Stimulated activated CD8-positive, alpha-beta memory T cell treated with anti-CD3 and anti-CD28 coated beads, Interleukin-15, amount 100 ng/mL, for 4 hours (primary cell): ENCODE measurements at regions not wholly inside any gene's neighbourhood (a gene's known extent, or its start where the extent isn't known, plus 50 kb on each side); places are given as distances from the start of the nearest gene placed in this dataset.
"Not testable (repeated sequence)": the region's sequence is repeated elsewhere in the genome, so short reads cannot be mapped to it uniquely, and the experiment has no call there.

Experiments
- DNase-seq, 2 donors: peaks; one replicate each; pipeline ENCODE4 v3.0.0-alpha.2; 2020; ENCODE audit warnings: low read depth in 2 of 2

- DNase-seq = no peak
These were observed 123.5 kb downstream of the MAP3K7 start for GRCh38 chr6:90463359-90463758.

DNA sequence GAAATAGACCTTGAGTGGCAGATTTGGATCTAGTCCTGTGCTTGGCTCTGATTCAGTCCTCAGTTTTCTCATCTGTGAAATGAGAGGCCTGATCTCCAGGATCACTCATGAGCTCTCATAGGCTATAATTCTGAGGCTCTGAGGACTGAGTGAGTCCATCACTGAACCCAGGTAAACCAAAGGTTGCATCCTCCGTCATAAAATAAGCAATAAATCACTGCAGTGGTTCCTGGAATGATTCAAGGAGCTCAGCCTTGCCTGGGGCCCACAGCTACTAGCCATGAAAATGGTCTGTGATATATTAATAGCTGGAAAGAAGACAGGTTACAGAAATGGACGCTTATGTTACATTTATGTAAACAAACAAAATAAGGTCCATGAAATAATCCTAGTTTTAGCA, 124.8 kb downstream of the MAP3K7 start:
- DNase-seq = no peak

- DNase-seq = no peak
These were observed 125.5 kb downstream of the MAP3K7 start for GRCh38 chr6:90461383-90461782.

- DNase-seq = no peak
These were observed 126.8 kb downstream of the MAP3K7 start for GRCh38 chr6:90460051-90460450.

DNA sequence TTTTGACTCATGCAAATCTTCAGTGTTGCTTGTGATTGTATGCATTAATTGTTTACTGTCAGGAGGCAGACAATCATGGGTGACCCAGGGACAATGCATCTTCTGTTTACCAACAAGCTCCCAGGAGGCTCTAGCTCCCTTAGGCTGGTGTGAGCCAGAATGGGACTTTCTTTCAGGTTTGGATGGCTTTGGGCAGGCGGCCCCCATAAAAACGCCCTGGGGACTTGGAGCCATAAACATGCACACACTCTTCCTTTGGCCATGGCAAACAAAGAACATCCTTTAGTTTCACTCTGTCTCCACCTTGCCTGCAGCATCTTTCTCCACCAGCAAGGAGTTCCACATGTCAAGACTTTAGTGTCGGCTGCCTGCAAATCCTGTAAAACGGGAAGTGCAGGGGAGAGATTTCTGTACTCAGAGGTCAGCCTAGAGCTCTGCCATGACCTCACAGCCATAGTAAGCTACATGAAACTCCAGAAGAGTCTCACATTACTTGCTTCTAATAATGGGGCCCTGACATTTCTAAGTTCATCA, 127.6 kb downstream of the MAP3K7 start:
- DNase-seq = no peak

- DNase-seq = peak; percentile 43 to 83
These were observed 128.3 kb downstream of the MAP3K7 start for GRCh38 chr6:90458353-90459224.

DNA sequence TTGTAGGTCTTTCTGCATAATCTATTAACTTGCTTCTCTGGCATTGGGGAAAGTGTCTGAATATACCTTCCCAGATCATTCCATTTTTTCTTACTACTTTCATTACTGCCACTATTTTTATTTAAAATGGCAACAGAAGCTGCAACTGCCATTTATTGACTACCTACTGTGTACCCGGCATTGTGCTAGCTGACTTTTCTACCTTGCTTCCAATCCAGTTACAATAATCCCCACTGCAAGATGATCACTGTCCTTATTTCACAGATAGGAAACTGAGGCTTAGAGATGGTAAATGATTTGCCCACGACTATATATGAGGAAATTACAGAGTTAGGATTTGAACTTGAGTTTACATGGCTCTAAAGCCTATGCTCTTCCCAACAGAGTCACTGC, 129.0 kb downstream of the MAP3K7 start:
- DNase-seq = no peak

DNA sequence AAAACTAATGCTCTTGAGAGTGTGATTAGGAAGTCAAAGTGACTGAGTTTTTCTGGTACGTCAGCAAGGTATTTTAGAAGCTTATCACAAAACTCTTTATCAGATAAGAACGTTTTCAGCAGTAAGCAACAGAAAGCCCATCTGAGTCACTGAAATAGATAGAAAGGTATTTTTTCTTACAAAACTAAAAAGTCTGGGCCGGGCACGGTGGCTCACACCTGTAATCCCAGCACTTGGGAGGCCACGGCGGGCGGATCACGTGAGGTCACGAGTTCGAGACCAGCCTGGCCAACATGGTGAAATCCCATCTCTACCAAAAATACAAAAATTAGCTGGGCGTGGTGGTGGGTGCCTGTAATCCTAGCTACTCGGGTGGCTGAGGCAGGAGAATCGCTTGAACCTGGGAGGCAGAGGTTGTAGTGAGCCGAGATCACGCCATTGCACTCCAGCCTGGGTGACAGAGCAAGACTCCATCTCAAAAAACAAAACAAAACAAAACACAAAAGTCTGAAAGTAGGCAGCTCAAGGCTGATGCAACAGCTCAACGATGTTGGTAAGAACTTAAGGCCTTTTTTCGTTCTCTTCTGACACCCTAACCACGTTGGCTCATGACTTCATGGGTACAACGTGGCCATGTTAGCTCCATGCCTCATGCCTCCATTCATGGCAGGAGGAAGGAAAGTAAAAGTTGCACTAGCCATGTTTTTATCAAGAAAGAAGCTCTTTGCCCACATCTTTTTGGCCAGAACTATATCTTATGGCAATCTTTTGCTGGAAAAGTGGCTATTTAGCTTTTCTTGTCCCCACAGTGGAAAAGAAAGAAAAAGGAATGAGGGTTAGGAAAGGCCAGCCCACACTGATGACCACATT, 129.6 kb downstream of the MAP3K7 start:
- not testable (repeated sequence) for DNase-seq

GRCh38 chr6:90456001-90456400, 130.9 kb downstream of the MAP3K7 start:
- DNase-seq = no peak

- no peak for DNase-seq
These were observed 131.9 kb downstream of the MAP3K7 start for GRCh38 chr6:90454836-90455427.

GRCh38 chr6:90450268-90450953, 136.5 kb downstream of the MAP3K7 start:
- DNase-seq = no peak

GRCh38 chr6:90449311-90449710, 137.6 kb downstream of the MAP3K7 start:
- DNase-seq = no peak

GRCh38 chr6:90448836-90449235, 138.0 kb downstream of the MAP3K7 start:
- DNase-seq = no peak

GRCh38 chr6:90446164-90446563, 140.7 kb downstream of the MAP3K7 start:
- DNase-seq = no peak

DNA sequence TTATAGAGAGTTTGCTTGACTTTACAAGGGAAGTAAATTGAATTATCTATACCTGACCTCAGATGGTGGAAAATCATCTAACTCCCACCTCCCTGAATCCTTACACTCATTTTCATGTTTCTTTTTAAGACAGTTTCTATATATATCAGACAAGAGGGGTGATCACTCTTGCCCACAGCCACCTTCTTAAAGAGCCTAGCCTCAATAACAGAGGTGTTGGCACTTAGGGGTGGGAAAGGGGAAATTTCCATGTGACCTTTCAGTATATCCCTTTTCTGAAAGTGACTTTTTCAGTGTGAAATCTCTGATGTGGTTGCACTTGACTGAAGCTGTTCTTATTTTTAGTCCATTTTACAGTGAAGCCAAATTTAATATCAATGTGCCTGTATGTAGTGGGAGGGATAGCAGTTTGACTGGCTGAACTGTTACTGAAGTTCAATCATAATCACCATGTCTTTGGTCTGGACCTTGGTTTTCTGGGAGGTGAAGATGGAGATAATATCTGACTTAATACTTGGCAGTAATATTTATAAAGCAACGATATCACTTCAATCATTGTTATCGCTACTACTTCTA, 141.3 kb downstream of the MAP3K7 start:
- no peak for DNase-seq

DNA sequence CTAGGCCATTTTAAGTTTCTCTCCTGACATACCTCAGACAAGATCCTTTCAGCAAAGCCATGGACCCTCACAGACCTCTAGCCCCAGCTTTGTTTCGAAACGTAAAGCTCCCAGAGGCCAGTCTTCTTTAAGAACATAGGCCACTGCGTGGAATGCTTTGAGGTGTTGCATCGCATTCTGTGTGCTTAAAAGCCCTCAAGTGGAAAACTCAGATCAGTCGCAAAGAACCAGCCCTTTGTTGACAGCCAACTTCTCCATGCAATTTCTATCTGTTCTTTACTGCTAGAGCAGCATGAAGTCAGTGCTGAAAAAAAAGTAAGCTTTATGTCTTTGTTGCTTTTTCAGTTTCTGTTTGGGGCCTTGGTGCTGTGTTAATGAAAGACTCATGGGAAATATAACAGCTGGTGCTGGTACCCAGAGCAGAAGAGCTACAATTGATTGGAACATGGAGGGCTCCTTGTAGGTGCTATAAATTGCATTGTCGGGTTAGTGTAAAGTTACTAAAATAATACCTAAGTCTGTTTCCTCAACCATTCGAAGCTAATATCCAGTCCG, 142.6 kb downstream of the MAP3K7 start:
- DNase-seq = no peak

- no peak for DNase-seq
These were observed 144.5 kb downstream of the MAP3K7 start for GRCh38 chr6:90442366-90442765.

DNA sequence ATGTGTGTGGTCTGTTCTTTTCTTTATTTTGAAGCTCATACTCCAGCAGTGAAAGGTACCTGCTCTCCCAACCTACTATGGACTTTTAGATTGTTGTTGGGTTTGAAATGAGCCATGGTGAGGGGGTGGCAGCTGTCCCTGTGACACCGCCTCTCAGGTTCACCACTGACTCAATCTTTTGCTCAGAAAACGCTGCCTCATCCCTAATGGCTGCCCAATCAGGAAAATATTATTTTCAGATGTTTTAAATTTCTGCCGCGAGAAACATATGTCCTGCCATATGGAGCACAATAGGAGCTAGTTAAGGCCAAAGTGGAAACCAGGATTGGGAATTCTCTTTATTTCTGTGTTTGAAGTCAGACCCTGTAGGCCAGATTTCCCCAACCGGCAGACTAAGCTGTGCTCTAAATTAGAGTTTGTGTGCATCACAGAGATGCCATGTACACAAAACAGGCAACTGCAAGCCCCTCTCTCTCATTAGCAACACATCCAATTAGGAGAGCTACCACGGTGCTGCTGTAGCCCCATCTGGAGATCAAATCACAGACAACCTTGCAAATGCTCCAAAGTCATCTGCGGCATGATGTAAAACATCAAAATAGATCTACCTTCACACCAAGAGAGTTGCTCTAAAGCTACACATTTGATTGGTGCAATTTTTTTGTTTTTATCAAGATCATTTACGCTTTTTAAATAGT, 144.1 kb upstream of the BACH2 start:
- DNase-seq = no peak

GRCh38 chr6:90439586-90439985, 142.9 kb upstream of the BACH2 start:
- DNase-seq = no peak

- DNase-seq = no peak
These were observed 139.8 kb upstream of the BACH2 start for GRCh38 chr6:90436403-90436802.
